SK-N-SH (cell line): ENCODE measurements at regions not wholly inside any gene's neighbourhood (a gene's known extent, or its start where the extent isn't known, plus 50 kb on each side); places are given as distances from the start of the nearest gene placed in this dataset.

Experiments used
- CTCF ChIA-PET: fragments of 300-600, 350-600 bp; formaldehyde crosslinking; extraction: SDS; loops from one replicate; lab custom pipeline; 2021; lab: Yijun Ruan, JAX
- POLR2A ChIA-PET: fragments of 350-600 bp; sonication (Branson Sonifier 250); formaldehyde crosslinking; extraction: SDS; loops from one replicate; lab custom pipeline; 2020; ENCODE audit warnings: antibody characterized with exemption, inconsistent platforms; lab: Yijun Ruan, JAX
- DNase-seq: peaks from one replicate; pipeline ENCODE4 v3.0.0; 2012
- H2AFZ ChIP-seq: fragments of 200-600 bp; sonication (generic); 2 replicates; pipeline ENCODE4 v1.8.1; 2016; ENCODE audit warnings: antibody characterized with exemption, mild to moderate bottlenecking, low read depth
- H3F3A ChIP-seq: fragments of 200-600 bp; sonication (generic); replicated peaks from 2 replicates; pipeline ENCODE3; 2016; ENCODE audit warnings: antibody characterized with exemption, mild to moderate bottlenecking; ENCODE audit not compliant: insufficient read depth
- H3K27ac ChIP-seq, 2 experiments: fragments of 200-500 bp in 1 of 2; fragments of 200-600 bp in 1 of 2; sonication (Bioruptor generic) in 1 of 2; sonication (generic), shearing (Covaris generic) in 1 of 2; 2 replicates each; pipeline versions ENCODE4 v1.5.1 to v1.6.1; 2014 to 2016; ENCODE audit warnings: low read depth in 2 of 2, inconsistent platforms in 1 of 2, low read length in 1 of 2, mild to moderate bottlenecking in 1 of 2, mixed read lengths in 1 of 2
- H3K27me3 ChIP-seq: fragments of 200-600 bp; sonication (generic), shearing (Covaris generic); 2 replicates; pipeline ENCODE4 v1.6.1; 2016; ENCODE audit warnings: mixed run types; ENCODE audit not compliant: insufficient read depth
- H3K36me3 ChIP-seq, 2 experiments: fragments of 200-500 bp in 1 of 2; fragments of 200-600 bp in 1 of 2; sonication (Bioruptor generic) in 1 of 2; sonication (generic) in 1 of 2; replicated peaks in 1 of 2; 2 replicates each; pipeline versions ENCODE3 to v1.5.1; 2014 to 2016; ENCODE audit warnings: low read length in 1 of 2, mild to moderate bottlenecking in 1 of 2; ENCODE audit not compliant: insufficient read depth in 2 of 2, control insufficient read depth in 1 of 2
- H3K4me1 ChIP-seq, 2 experiments: fragments of 200-500 bp in 1 of 2; fragments of 200-600 bp in 1 of 2; sonication (Bioruptor generic) in 1 of 2; sonication (generic), shearing (Covaris generic) in 1 of 2; 2 replicates each; pipeline versions ENCODE4 v1.5.1 to v1.6.1; 2014 to 2016; ENCODE audit warnings: low read depth in 1 of 2, low read length in 1 of 2, mixed run types in 1 of 2; ENCODE audit not compliant: insufficient read depth in 2 of 2, control insufficient read depth in 1 of 2
- H3K4me2 ChIP-seq: fragments of 200-600 bp; sonication (generic), shearing (Covaris generic); 2 replicates; pipeline ENCODE4 v1.6.1; 2017; ENCODE audit warnings: mixed run types
- H3K4me3 ChIP-seq, 2 experiments: fragments of 200-500 bp in 1 of 2; fragments of 200-600 bp in 1 of 2; sonication (Bioruptor generic) in 1 of 2; sonication (generic), shearing (Covaris generic) in 1 of 2; 2 replicates each; pipeline versions ENCODE4 v1.5.1 to v1.8.1; 2014 to 2016; ENCODE audit warnings: low read depth in 2 of 2, inconsistent platforms in 1 of 2, low read length in 1 of 2, mild to moderate bottlenecking in 1 of 2, mixed read lengths in 1 of 2, moderate library complexity in 1 of 2
- H3K79me2 ChIP-seq: fragments of 200-600 bp; sonication (generic); 2 replicates; pipeline ENCODE4 v1.8.1; 2017; ENCODE audit warnings: mild to moderate bottlenecking; ENCODE audit not compliant: insufficient read depth
- H3K9ac ChIP-seq: fragments of 200-600 bp; sonication (generic); 2 replicates; pipeline ENCODE4 v1.6.1; 2017; ENCODE audit warnings: mixed run types
- H3K9me2 ChIP-seq: fragments of 200-600 bp; sonication (generic); 2 replicates; pipeline ENCODE4 v1.6.1; 2017; ENCODE audit warnings: mixed run types
- H3K9me3 ChIP-seq: fragments of 200-600 bp; sonication (generic); 2 replicates; pipeline ENCODE4 v1.6.1; 2017; ENCODE audit warnings: mixed run types, mild to moderate bottlenecking, moderate library complexity
- H4K20me1 ChIP-seq: fragments of 200-600 bp; sonication (generic); 2 replicates; pipeline ENCODE4 v1.6.1; 2017; ENCODE audit warnings: mild to moderate bottlenecking, mixed run types; ENCODE audit not compliant: insufficient read depth
- CHD2 ChIP-seq: fragments of 150-350 bp; IDR thresholded peaks from 2 replicates; pipeline ENCODE4 v1.6.1; 2018; ENCODE audit warnings: low read length; ENCODE audit not compliant: partially characterized antibody
- EP300 ChIP-seq, 2 experiments: IDR thresholded peaks; 2 replicates each; pipeline versions ENCODE4 v1.4.0 to v1.6.1; 2012; ENCODE audit warnings: borderline replicate concordance in 1 of 2, low read depth in 1 of 2, low read length in 1 of 2
- FOSL2 ChIP-seq: IDR thresholded peaks from 2 replicates; pipeline ENCODE4 v1.4.0; 2012; ENCODE audit warnings: low read depth, mild to moderate bottlenecking, moderate library complexity, borderline replicate concordance
- FOXJ3 ChIP-seq: sonication (generic); formaldehyde crosslinking; IDR thresholded peaks from 2 replicates; pipeline ENCODE4 v1.5.1; 2020; ENCODE audit warnings: mild to moderate bottlenecking, missing genetic modification reagents
- FOXM1 ChIP-seq: IDR thresholded peaks from 2 replicates; pipeline ENCODE4 v1.4.0; 2012; ENCODE audit warnings: low read depth, mild to moderate bottlenecking
- NRF1 ChIP-seq: IDR thresholded peaks from 2 replicates; pipeline ENCODE4 v1.6.1; 2012; ENCODE audit warnings: low read depth, mild to moderate bottlenecking, low read length
- WGBS: methylation state at CpG from one replicate; pipeline ENCODE4 v1.1.6; 2017; ENCODE audit warnings: low lambda C conversion rate; 5-methylcytosine and 5-hydroxymethylcytosine counted together
- TF ChIP-seq, protein P1 (sequence below): fragments of 200-600 bp; sonication (generic); IDR thresholded peaks from 2 replicates; pipeline ENCODE4 v1.6.1; 2017; ENCODE audit warnings: antibody characterized with exemption, mild to moderate bottlenecking, moderate library complexity
- TF ChIP-seq, protein P2 (sequence below): IDR thresholded peaks from 2 replicates; pipeline ENCODE4 v1.4.0; 2012; ENCODE audit warnings: low read depth, borderline replicate concordance
- TF ChIP-seq, protein P3 (sequence below): IDR thresholded peaks from 2 replicates; pipeline ENCODE4 v1.4.0; 2012; ENCODE audit warnings: low read depth
- TF ChIP-seq, protein P4 (sequence below): fragments of 150-350 bp; IDR thresholded peaks from 2 replicates; pipeline ENCODE4 v1.6.1; 2017; ENCODE audit warnings: antibody characterized with exemption, low read length, low read depth, borderline replicate concordance

DNA sequence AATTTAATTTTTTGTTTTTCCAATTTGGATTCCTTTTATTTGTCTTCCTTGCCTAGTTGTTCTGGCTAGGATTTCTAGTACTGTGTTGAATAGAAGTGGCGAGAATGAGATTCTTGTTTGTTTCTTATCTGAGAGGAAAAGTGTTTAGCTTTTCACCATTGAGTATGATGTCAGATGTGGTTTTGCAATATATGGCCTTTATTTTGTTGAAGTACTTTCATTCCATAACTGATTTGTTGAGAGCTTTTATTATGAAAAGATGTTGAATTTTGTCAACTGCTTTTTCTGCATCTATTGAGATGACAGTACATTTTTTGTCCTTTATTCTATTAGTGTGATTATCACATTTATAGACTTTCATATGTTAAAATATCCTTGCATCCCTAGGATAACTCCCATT lies 462.0 kb downstream of the CCDC91 start:
- ChIA-PET CTCF (no interaction called here), POLR2A (no interaction called here)
- Histone ChIP-seq H3F3A (no peaks in the 10 kb centered on the region), H3K9me2 (no peaks in the 10 kb centered on the region), H4K20me1 (no peaks in the 10 kb centered on the region), H3K4me3 (no peak overlapping the region), H3K4me2 (no peak overlapping the region), H3K9ac (no peak overlapping the region), H3K27ac (no peak overlapping the region), H3K36me3 (no peaks in the 10 kb centered on the region), H3K9me3 (no peaks in the 10 kb centered on the region), H3K79me2 (no peaks in the 10 kb centered on the region; the same call in 1 of the 2 replicates), H2AFZ (no peak overlapping the region), H3K4me1 (no peaks in the 10 kb centered on the region), H3K27me3 (no peaks in the 10 kb centered on the region)
- no peak for TF ChIP-seq FOSL2
- TF ChIP-seq FOXM1 = no peak
- TF ChIP-seq, protein P1, sequence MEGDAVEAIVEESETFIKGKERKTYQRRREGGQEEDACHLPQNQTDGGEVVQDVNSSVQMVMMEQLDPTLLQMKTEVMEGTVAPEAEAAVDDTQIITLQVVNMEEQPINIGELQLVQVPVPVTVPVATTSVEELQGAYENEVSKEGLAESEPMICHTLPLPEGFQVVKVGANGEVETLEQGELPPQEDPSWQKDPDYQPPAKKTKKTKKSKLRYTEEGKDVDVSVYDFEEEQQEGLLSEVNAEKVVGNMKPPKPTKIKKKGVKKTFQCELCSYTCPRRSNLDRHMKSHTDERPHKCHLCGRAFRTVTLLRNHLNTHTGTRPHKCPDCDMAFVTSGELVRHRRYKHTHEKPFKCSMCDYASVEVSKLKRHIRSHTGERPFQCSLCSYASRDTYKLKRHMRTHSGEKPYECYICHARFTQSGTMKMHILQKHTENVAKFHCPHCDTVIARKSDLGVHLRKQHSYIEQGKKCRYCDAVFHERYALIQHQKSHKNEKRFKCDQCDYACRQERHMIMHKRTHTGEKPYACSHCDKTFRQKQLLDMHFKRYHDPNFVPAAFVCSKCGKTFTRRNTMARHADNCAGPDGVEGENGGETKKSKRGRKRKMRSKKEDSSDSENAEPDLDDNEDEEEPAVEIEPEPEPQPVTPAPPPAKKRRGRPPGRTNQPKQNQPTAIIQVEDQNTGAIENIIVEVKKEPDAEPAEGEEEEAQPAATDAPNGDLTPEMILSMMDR = no peak
- no peak for TF ChIP-seq NRF1
- TF ChIP-seq, protein P2, sequence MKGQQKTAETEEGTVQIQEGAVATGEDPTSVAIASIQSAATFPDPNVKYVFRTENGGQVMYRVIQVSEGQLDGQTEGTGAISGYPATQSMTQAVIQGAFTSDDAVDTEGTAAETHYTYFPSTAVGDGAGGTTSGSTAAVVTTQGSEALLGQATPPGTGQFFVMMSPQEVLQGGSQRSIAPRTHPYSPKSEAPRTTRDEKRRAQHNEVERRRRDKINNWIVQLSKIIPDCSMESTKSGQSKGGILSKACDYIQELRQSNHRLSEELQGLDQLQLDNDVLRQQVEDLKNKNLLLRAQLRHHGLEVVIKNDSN = no peak
- 78% methylated on average over 1 of the region's 1 CpG for WGBS
- no peak for DNase-seq

DNA sequence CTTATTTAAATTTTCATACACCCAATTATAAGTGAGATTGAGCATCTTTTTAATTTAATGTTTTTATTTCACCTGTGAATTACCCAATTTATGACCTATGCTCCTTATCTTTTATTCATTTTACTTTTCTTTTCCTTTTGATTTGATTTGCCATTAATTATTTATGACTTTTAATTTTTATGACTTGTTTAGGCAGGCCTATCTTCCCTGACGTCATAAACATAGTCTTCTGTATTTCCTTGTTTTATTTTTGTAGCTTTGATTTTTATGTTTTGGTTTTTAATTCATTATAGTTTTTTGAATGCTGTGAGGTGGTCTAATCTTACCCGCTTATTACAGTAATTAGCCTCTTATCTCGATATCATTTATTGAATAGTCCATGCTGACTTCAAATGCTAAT lies 467.1 kb upstream of the FAR2 start:
- no peak overlapping the region for H3K9ac ChIP-seq
- no peak overlapping the region for H3K4me3 ChIP-seq
- no peaks in the 10 kb centered on the region for H3K9me3 ChIP-seq
- no peak for DNase-seq
- no peak overlapping the region for H3K27ac ChIP-seq
- H3K27me3 ChIP-seq = no peaks in the 10 kb centered on the region
- H3K36me3 ChIP-seq = no peaks in the 10 kb centered on the region
- no peaks in the 10 kb centered on the region for H3F3A ChIP-seq
- H3K79me2 ChIP-seq = no peaks in the 10 kb centered on the region
- POLR2A ChIA-PET = no interaction called here
- H3K4me2 ChIP-seq = no peak overlapping the region
- 84% methylated on average over 3 of the region's 3 CpGs for WGBS
- H3K4me1 ChIP-seq = no peaks in the 10 kb centered on the region; a peak in 1 of 4 replicates
- no peaks in the 10 kb centered on the region for H3K9me2 ChIP-seq
- CTCF ChIA-PET = no interaction called here
- H4K20me1 ChIP-seq = no peaks in the 10 kb centered on the region
- H2AFZ ChIP-seq = no peak overlapping the region
- TF ChIP-seq EP300 (IDR thresholded peaks at IDR 0.05; ENCODE audit: borderline replicate concordance in 1 of 2, low read depth in 1 of 2, low read length in 1 of 2) (no peak), CHD2 (no peak), FOSL2 (no peak), FOXJ3 (CRISPR knock-in tag) (no peak)
- TF ChIP-seq, protein P3, sequence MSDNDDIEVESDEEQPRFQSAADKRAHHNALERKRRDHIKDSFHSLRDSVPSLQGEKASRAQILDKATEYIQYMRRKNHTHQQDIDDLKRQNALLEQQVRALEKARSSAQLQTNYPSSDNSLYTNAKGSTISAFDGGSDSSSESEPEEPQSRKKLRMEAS = no peak
- TF ChIP-seq, protein P4, sequence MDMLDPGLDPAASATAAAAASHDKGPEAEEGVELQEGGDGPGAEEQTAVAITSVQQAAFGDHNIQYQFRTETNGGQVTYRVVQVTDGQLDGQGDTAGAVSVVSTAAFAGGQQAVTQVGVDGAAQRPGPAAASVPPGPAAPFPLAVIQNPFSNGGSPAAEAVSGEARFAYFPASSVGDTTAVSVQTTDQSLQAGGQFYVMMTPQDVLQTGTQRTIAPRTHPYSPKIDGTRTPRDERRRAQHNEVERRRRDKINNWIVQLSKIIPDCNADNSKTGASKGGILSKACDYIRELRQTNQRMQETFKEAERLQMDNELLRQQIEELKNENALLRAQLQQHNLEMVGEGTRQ = no peak
- TF ChIP-seq, protein P2 = no peak
